NCI-H526 (cell line): ENCODE measurements at regions not wholly inside any gene's neighbourhood (a gene's known extent, or its start where the extent isn't known, plus 50 kb on each side); places are given as distances from the start of the nearest gene placed in this dataset.
"Not testable (repeated sequence)": the region's sequence is repeated elsewhere in the genome, so short reads cannot be mapped to it uniquely, and the experiment has no call there.

Source experiments
- DNase-seq, 2 experiments: peaks; one replicate each; lab custom pipeline; 2025; lab: John Stamatoyannopoulos, UW

GRCh38 chr1:194698908-194699318, 1512.5 kb upstream of the B3GALT2 start:
- no peak for DNase-seq

DNA sequence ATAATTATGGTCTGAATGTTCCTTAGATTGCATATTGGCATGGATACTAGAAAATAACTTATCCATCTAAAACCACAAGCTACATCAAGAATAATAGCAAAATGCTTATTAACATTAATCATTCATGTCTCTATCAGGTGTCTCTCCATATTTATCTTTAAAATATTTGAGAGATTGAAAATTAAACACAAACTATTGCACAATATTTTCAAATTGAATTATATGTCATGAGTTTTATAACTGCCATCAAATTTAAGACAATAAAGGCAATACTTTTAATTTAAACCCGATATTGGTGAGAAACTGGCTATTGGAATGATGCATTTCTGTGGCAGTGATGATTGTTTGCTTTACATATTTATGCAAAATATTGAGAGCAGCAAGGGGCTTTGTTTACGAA, 1506.8 kb upstream of the B3GALT2 start:
- DNase-seq = no peak

DNA sequence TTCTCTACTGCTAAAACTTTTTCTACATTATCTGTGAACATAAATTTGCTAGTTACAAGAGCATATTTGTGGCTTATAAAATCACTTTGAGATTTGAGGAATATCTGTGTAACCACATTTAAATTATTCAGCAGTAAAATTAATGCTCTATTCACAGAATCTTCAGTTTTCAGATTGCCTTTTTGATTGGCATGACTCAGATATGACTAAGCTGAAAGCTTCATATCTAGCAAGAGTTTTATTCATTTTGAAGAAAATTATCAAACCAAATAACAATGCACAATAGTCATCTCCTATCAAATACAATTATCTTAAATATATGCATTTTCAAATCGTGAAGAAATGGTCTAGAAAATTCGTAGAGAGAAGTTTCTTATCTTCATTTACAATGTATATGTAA, 1498.2 kb upstream of the B3GALT2 start:
- DNase-seq = no peak

DNA sequence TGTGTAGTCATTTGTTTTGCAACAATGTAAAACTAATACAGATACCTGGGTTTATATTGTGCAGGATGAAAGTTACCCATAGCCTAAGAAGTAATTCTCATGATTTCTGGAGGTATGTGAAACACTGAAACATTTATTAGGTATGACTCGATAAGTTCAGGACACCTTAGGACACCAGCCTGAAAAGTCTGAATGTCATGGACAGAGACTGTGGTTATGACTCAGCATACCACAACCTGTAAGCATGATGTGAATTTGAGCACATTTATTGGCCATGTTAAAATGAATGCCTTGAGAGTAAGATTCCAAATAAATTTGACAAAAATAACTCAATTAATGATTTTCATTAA, 1471.7 kb upstream of the B3GALT2 start:
- DNase-seq = no peak

- DNase-seq = no peak
Observed at GRCh38 chr1:194654956-194655355, 1468.5 kb upstream of the B3GALT2 start.

GRCh38 chr1:194653385-194653784, 1467.0 kb upstream of the B3GALT2 start:
- DNase-seq = no peak

- no peak for DNase-seq
Observed at GRCh38 chr1:194647118-194647517, 1460.7 kb upstream of the B3GALT2 start.

DNA sequence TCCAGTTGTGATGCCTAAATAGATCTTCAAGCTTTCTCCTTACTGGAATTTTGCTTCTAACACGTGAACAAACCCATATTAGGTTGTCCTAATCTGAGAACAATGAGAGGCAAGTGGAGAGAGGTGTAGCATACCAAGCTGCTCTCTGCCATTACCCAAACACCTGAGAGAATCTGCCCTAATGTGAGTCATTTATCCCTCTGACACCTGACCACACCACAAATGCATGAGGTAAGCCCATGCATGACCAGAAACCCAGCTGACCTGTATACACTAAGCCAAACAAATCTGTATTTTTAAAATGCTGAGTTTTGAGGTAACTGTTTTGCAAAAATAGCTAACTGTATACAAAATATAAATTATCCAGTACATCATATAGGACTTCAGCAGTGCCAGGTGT, 1458.1 kb upstream of the B3GALT2 start:
- DNase-seq = no peak

GRCh38 chr1:194640322-194640721, 1453.9 kb upstream of the B3GALT2 start:
- no peak for DNase-seq

- no peak for DNase-seq
Observed at GRCh38 chr1:194629011-194629410, 1442.6 kb upstream of the B3GALT2 start.

- DNase-seq = no peak
Observed at GRCh38 chr1:194624833-194625232, 1438.4 kb upstream of the B3GALT2 start.

DNA sequence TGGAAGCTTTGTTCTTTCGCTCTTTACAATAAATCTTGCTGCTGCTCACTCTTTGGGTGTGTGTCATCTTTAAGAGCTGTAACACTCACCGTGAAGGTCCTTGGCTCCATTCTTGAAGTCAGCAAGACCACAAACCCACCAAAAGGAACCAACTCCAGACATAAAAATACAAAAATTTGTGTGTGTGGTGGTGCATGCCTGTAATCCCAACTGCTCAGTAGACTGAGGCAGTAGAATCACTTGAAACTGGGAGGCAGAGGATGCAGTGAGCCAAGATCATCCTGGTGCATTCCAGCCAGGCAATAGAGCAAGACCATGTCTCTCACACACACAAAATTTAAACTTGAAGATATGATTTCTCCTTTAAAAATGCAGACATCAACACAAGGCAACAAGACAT, 1431.7 kb upstream of the B3GALT2 start:
- DNase-seq = no peak

DNA sequence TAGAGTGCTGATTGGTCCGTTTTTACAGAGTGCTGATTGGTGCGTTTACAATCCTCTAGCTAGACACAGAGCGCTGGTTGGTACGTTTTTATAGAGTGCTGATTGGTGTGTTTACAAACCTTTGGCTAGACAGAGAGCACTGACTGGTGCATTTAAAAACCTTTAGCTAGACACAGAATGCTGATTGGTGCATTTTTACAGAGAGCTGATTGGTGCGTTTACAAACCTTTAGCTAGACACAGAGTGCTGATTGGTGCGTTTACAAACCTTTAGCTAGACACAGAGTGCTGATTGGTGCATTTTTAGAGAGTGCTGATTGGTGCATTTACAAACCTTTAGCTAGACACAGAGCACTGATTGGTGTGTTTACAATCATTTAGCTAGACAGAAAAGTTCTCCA, 1430.9 kb upstream of the B3GALT2 start:
- DNase-seq = not testable (repeated sequence)

GRCh38 chr1:194616835-194617234, 1430.4 kb upstream of the B3GALT2 start:
- no peak for DNase-seq

DNA sequence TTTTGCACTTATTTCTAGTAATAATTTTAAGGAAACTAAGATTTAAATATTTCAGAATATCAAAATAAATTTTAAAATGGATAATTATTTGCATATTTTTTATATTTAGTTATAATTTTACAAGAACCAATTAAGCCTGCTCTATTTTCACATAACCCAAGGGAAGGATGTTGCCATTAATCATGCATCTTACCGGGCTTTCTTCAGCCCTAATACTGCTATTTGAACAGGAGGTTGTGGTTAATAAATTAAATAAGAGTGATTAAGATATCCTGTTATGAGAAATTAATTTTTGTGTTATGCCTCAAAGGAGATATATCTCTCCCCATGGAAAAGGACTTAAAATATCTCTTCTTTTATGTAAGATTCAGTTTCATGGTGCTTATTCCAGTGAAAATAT, 1415.8 kb upstream of the B3GALT2 start:
- DNase-seq = no peak

- DNase-seq = no peak
Observed at GRCh38 chr1:194600716-194601115, 1414.3 kb upstream of the B3GALT2 start.

- no peak for DNase-seq
Observed at GRCh38 chr1:194598098-194598497, 1411.7 kb upstream of the B3GALT2 start.

- no peak for DNase-seq
Observed at GRCh38 chr1:194586302-194586701, 1399.9 kb upstream of the B3GALT2 start.

GRCh38 chr1:194584052-194584451, 1397.6 kb upstream of the B3GALT2 start:
- DNase-seq = no peak

DNA sequence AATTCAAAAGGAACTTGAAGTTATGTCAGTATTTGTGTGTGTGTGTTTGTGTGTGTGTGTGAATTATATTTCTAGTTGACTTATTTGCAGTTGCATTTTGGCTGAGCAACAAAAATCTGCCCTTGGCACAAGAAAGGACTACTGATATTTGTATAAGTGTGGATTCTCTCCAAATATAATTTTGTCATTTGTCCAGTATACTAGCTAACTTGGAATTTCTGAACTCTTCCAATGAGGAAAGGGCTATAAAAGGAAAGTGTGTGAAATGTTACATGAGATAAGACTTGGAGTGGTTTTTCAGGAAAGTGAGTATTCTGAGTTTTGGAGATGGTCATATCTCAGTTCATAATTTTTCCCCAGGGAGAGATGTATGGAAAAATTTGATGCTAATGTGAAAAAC, 1384.1 kb upstream of the B3GALT2 start:
- DNase-seq = no peak

DNA sequence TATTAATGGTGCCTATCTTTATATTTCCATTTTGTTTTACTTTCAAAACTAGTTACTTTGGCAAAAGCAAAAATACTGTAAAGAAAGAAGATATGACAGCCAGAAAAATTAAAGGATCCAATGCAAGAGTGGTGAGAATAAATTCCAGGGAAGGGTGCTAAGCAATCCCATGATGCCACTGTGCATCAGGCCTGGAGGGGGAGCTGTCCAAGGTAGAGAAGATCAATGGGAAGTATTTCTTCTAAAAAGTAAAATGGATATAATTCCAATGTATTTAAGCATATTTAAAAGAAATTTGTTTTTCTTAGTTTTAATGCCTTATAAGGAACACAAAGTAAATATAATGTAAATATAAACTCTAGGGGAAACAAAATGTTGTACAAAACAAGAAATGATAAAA, 1382.2 kb upstream of the B3GALT2 start:
- DNase-seq = no peak

GRCh38 chr1:194548071-194548470, 1361.7 kb upstream of the B3GALT2 start:
- no peak for DNase-seq

- no peak for DNase-seq
Observed at GRCh38 chr1:194544012-194544411, 1357.6 kb upstream of the B3GALT2 start.

DNA sequence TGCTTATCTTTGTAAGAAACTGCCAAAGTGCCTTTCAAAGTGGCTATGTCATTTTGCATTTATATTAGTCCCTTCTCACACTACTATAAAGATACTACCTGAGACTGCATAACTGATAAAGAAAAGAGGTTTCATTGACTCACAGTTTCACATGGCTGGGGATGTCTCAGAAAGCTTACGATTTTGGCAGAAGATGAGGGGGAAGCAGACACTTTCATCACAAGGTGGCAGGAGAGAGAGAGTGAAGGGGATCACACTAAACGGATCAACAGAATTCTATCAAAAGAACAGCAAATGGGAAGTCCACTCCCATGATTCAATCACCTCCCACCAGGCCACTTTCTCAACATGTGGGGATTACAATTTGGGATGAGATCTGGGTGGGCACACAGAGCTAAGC, 1352.0 kb upstream of the B3GALT2 start:
- DNase-seq = no peak

GRCh38 chr1:194537521-194537920, 1351.1 kb upstream of the B3GALT2 start:
- DNase-seq = no peak
